Right lobe of liver (tissue), 6 donors: ENCODE measurements at regions not wholly inside any gene's neighbourhood (a gene's known extent, or its start where the extent isn't known, plus 50 kb on each side); places are given as distances from the start of the nearest gene placed in this dataset.

Source experiments
- ATAC-seq, 4 donors: fragments of 200-7000 bp; cut with Tn5 transposase; one replicate each; pipeline ENCODE4 v1.9.1; 2020; ENCODE audit warnings: mild to moderate bottlenecking in 4 of 4, moderate library complexity in 4 of 4
- DNase-seq, 3 donors: peaks; one replicate each; pipeline ENCODE4 v3.0.0-alpha.2; 2020
- H3K27ac ChIP-seq, 3 donors: fragments of 200-600 bp; one replicate each; pipeline ENCODE4 v1.8.0; 2022
- H3K27me3 ChIP-seq, 2 donors: fragments of 200-600 bp; one replicate each; pipeline ENCODE4 v1.8.0; 2022
- H3K36me3 ChIP-seq, 4 donors: fragments of 200-600 bp; sonication (generic) in 1 of 4; one replicate each; pipeline versions ENCODE4 v1.5.1 to v1.8.0; 2017 to 2022; ENCODE audit warnings: control low read depth in 1 of 4
- H3K4me1 ChIP-seq, 4 donors: fragments of 200-600 bp; sonication (generic) in 1 of 4; one replicate each; pipeline versions ENCODE4 v1.5.1 to v1.8.0; 2017 to 2022; ENCODE audit warnings: control low read depth in 1 of 4
- H3K4me3 ChIP-seq, 3 donors: fragments of 200-600 bp; one replicate each; pipeline ENCODE4 v1.8.0; 2022
- H3K9me3 ChIP-seq, 4 donors: fragments of 200-600 bp; sonication (generic) in 1 of 4; one replicate each; pipeline versions ENCODE4 v1.5.1 to v1.8.0; 2017 to 2022; ENCODE audit warnings: control low read depth in 1 of 4
- POLR2A ChIP-seq: fragments of 450-650 bp; IDR thresholded peaks from one replicate; pipeline ENCODE4 v1.6.1; 2017; ENCODE audit warnings: antibody characterized with exemption, mild to moderate bottlenecking
- WGBS: methylation state at CpG from one replicate; pipeline ENCODE4 v1.1.6; 2018; ENCODE audit warnings: low coverage, low lambda C conversion rate; ENCODE audit not compliant: insufficient coverage; ENCODE audit errors: missing lambda C conversion rate; 5-methylcytosine and 5-hydroxymethylcytosine counted together
- intact Hi-C, 2 donors: fragments of 100-400 bp; cut with DNase I; formaldehyde crosslinking; loops; one replicate each; pipeline versions ENCODE4 v1.11.2 to v1.14.1; 2022
- TF ChIP-seq, protein P1 (sequence below), 4 donors: fragments of 200-600 bp in 3 of 4; fragments of 450-650 bp in 1 of 4; IDR thresholded peaks; one replicate each; pipeline versions ENCODE4 v1.5.1 to v1.8.0; 2016 to 2022; ENCODE audit warnings: antibody characterized with exemption in 4 of 4, mild to moderate bottlenecking in 2 of 4
- donor health status: DM: no; HTN: yes; CAD: no.
- donor health status: DM: no; HTN: no; CAD: no.
- donor health status: DM: no; HTN: no; CAD: no.
- donor health status: DM: no; HTN: yes; CAD: no.
- donor health status: DM: no; HTN: yes; CAD: no.

DNA sequence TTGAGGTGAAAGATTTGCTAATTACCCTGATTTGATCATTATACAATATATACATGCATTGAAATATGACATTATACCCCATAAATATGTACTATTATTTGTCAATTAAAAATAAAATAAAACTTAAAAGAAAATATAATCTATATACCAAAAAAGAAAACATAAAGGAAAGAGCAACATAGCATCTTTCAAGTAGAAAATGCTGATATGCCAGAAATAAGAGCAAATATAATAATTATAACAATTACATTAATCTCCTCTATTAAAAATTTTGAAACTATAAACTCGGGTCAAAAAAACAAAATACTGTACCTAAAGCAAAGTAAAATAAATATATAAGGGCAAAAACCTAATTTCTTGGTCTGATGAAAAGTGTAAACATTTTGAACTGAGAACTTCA, 209.3 kb upstream of the PDE1C start:
- intact Hi-C loops, result no loop called here
- H3K4me1 ChIP-seq, result no peaks in the 10 kb centered on the region
- DNase-seq (no peak), ATAC-seq (no peak)
- no peak for TF ChIP-seq POLR2A
- TF ChIP-seq, protein P1, sequence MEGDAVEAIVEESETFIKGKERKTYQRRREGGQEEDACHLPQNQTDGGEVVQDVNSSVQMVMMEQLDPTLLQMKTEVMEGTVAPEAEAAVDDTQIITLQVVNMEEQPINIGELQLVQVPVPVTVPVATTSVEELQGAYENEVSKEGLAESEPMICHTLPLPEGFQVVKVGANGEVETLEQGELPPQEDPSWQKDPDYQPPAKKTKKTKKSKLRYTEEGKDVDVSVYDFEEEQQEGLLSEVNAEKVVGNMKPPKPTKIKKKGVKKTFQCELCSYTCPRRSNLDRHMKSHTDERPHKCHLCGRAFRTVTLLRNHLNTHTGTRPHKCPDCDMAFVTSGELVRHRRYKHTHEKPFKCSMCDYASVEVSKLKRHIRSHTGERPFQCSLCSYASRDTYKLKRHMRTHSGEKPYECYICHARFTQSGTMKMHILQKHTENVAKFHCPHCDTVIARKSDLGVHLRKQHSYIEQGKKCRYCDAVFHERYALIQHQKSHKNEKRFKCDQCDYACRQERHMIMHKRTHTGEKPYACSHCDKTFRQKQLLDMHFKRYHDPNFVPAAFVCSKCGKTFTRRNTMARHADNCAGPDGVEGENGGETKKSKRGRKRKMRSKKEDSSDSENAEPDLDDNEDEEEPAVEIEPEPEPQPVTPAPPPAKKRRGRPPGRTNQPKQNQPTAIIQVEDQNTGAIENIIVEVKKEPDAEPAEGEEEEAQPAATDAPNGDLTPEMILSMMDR (IDR thresholded peaks at IDR 0.05), result no peak
- no peaks in the 10 kb centered on the region for H3K36me3 ChIP-seq
- H3K27me3 ChIP-seq, result no peaks in the 10 kb centered on the region
- 25% methylated on average over 1 of the region's 1 CpG for WGBS
- no peaks in the 10 kb centered on the region for H3K9me3 ChIP-seq
- no peak overlapping the region for H3K27ac ChIP-seq
- no peak overlapping the region for H3K4me3 ChIP-seq

DNA sequence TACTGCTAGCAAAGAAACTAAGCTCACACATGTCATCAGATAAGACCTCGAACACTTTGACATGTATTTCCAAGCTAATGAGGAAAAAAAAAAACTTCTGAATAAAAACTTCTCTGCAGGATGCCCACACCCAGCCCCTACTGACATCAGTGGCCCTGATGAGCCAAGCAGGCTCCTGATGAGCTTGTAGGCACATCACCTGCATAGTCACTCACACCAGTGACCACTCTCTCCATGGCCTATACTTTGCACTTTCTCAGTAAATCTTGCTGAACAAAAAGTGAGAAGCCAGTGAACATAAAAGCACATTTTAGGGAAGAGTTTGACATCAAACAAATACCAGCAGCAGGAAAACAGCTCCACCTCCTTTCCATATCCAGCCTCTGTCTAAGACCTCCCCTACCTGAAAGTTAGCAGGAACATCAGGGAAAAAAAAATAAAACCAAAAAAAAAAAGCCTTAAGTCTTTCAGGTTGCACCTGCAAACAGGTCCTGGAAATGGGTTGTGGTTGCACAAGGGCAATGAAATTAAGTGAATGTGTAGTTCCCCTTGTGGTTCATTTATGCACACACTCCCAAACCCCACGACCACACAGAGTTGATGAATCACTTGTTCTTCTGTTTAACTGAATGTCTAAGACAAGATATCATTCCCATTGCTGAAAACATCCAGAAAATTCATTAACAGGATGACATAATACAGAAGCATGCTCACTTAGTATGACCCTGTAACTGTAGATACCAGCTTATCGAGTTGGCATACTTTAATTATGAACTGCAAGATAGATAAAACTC, 205.2 kb upstream of the PDE1C start:
- no peaks in the 10 kb centered on the region for H3K36me3 ChIP-seq
- no peaks in the 10 kb centered on the region for H3K9me3 ChIP-seq
- WGBS, result 15% methylated on average over 3 of the region's 3 CpGs
- intact Hi-C loops, result no loop called here
- no peaks in the 10 kb centered on the region for H3K27me3 ChIP-seq
- H3K4me3 ChIP-seq, result no peak overlapping the region
- no peaks in the 10 kb centered on the region for H3K4me1 ChIP-seq
- DNase-seq (no peak), ATAC-seq (no peak)
- TF ChIP-seq POLR2A, result no peak
- TF ChIP-seq, protein P1 (IDR thresholded peaks at IDR 0.05), result no peak
- H3K27ac ChIP-seq, result no peak overlapping the region

DNA sequence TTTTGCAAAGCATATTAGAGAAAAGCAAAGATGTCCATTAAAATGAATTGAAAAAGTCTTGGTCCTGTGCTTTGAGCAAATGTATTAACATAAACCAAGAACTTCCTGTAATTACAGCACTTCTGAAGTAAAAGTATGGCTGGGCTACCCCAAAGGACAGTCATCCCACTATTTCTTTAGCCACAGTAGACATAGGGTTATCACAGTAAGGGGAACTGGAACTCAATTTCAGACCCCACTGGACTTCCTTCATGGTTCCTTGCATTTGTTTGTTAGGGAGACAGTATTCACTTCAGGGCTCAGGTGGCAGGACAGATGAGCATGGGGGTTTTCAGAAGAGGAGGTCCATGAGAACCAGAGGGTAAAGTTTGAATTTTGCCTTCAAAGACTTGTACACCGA, 203.1 kb upstream of the PDE1C start:
- no peaks in the 10 kb centered on the region for H3K27me3 ChIP-seq
- H3K36me3 ChIP-seq, result no peaks in the 10 kb centered on the region
- DNase-seq (no peak), ATAC-seq (no peak)
- H3K4me3 ChIP-seq, result no peak overlapping the region
- TF ChIP-seq, protein P1 (IDR thresholded peaks at IDR 0.05), result no peak
- TF ChIP-seq POLR2A, result no peak
- H3K27ac ChIP-seq, result no peak overlapping the region
- no peaks in the 10 kb centered on the region for H3K9me3 ChIP-seq
- intact Hi-C loops, result no loop called here
- no peaks in the 10 kb centered on the region for H3K4me1 ChIP-seq
- WGBS, result no CpG with 5 or more reads among the region's 1 CpG

DNA sequence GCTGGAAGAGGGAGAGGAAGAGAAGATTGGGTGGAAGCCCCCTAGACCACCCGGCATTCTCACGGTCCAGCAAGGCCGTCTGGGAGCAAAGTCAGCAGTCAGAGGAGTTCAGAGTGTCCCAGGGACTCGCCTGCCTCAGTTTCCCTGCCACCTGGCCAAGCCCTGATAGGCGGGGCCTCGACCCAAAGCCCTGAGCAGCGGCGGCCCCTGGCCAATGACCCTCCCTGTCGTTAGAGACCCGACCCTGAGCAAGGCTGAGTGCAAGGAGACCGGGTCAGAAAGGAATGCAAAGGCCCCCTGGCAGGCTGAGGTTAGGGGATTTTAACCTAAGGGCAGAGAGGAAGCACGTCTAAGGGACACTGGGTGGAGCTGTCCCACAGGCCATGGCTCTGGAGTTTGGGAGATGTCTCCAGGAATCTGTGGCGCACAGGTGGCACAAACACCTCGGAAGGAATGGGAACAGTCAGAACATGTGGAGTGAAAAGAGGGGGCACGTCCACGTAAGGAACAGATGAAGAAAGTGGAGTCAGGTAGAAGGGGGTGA, 196.8 kb upstream of the PDE1C start:
- Histone ChIP-seq H3K4me3 (no peak overlapping the region), H3K27ac (no peak overlapping the region), H3K36me3 (no peaks in the 10 kb centered on the region), H3K4me1 (no peaks in the 10 kb centered on the region), H3K27me3 (no peaks in the 10 kb centered on the region), H3K9me3 (no peaks in the 10 kb centered on the region)
- ATAC-seq, result no peak
- WGBS, result 43% methylated on average over 6 of the region's 16 CpGs
- DNase-seq, result no peak
- no peak for TF ChIP-seq POLR2A
- TF ChIP-seq, protein P1 (IDR thresholded peaks at IDR 0.05), result no peak
- intact Hi-C loops, result no loop called here
